GM19035 (cell line): ENCODE measurements at regions not wholly inside any gene's neighbourhood (a gene's known extent, or its start where the extent isn't known, plus 50 kb on each side); places are given as distances from the start of the nearest gene placed in this dataset.
"Not testable (repeated sequence)": the region's sequence is repeated elsewhere in the genome, so short reads cannot be mapped to it uniquely, and the experiment has no call there.

Experiments
- ATAC-seq: cut with Tn5 transposase; IDR thresholded peaks from one replicate; pipeline ENCODE4 v1.9.1; 2021; ENCODE audit not compliant: unreplicated experiment

DNA sequence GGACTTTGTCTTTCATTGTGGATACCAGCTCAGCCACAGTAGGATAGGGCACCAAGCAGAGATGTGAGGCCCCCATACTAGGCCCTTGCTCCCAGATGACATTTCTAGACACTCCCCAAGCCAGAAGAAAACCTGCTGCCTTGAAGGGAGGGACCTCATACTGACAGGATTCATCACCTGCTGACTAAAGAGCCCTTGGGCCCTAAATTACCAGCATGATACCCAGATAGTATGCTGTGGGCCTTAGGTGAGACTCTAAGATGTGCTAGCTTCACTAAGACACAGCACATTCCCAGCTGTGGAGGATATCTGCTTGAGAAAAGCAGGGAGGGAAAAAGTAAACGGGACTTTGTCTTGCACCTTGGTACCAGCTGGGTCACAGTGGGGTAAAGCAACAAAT is 324.0 kb downstream of the TBL1XR1 start:
- ATAC-seq = no peak

DNA sequence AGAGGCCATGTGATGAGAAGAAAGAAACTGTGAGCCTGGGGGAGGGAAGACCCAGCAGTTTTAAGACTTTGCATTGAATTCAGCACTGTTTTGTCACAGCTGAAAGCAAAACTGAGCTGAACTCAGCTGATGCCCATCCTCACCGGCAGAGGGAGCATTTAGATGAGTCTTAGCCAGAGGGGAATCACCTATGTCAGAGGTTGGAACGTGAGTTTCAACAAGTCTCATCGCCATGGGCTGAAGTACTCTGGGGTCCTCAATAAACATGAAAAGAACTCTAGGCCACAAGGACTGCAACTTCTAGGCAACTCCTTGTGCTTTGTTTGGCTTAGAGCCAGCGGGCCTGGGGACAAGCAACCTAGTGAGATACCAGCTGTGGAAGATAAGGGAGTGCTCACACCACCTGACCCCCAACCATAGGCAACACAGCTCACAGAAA is 324.5 kb downstream of the TBL1XR1 start:
- peak; percentile 98 for ATAC-seq

DNA sequence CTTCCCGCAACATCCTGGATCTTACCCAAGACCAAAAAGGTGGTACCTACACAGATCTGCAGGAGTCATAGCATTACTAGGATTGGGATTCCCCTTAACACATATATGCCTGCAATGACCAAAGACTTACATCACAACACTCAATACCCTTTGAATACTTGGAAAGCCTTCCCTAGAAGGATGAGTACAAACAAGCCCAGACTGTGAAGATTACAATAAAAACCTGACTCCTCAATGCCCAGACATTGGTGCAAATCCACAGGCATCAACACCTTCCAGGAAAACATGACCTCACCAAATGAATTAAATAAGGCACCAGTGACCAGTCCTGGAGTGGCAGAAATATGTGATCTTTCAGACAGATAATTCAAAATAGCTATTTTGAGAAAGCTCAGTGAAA is 326.8 kb downstream of the TBL1XR1 start:
- no peak for ATAC-seq

DNA sequence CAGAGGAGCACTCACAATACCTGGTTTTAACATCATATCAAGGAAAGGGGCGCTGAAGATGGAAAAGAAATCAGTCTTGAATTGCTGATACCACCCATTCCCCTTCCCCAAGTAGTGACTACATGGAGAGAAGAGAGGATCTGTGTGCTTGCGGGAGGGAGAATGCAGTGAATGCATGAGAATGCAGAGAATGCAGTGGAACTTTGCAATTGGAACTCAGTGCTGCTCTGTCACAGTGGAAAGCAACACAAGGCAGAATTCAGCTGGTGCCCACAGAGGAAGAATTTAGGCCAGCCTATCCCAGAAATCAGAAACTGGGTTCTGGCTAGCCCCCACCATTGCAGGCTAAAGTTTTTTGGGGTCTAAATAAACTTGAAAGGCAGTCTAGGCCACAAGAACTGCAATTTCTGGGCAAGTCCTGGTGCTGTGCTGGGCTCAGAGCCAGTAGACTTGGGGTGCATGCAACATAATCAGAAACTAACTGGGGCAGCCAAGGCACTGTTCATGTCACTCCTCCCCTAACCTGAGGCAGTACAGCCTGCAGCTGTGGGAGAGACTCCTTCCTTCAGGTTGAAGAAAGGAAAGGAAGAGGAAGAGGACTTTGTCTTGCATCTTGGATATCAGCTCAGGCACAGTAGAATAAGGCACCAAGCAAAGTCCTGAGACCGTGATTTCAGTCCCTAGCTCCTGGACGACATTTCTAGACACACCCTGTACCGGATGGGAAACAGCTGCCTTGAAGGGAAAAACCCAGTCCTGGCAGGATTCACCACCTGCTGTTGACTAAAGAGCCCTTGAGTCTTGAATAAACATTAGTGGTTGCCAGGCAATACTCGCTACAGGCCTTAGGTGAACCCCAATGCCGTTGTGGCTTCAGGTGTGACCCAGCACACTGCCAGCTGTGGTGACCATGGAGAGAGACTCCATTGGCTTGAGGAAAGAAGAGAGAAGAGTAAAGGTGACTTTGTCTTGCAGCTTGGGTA is 329.3 kb downstream of the TBL1XR1 start:
- ATAC-seq = no peak

DNA sequence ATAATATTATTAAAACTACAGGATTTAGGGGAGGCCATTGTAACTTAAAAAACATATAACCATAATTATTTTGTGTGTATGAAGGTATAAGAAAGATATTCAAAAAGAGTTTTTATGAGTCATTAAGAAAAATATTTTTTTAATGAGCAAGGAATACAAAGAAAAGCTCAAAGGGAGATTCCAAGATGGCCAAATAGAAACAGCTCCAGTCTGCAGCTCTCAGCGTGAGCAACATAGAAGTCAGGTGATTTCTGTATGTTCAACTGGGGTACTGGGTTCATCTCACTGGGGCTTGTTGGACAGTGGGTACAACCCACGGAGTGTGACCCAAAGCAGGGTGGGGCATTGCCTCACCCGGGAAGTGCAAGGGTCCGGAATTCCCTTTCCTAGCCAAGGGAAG is 336.1 kb downstream of the TBL1XR1 start:
- no peak for ATAC-seq

DNA sequence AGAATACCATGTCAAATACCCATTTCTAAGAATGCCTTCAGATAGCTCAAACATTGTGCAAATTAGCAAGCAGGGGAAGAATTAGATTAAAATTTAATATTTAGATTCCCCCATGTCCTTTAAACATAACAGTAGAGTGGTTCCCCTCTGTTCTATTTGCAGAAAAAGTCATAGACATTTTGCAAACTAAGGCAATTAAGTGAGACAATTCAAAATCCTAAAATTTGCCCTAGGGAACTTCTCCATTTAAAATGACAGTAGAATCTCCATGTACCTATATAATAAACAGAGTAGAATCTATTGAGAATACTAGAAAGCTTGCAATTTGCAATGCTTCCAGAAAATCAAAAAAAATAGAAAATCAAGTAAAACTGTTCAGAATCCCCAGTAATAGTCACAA is 340.6 kb downstream of the TBL1XR1 start:
- ATAC-seq = no peak

DNA sequence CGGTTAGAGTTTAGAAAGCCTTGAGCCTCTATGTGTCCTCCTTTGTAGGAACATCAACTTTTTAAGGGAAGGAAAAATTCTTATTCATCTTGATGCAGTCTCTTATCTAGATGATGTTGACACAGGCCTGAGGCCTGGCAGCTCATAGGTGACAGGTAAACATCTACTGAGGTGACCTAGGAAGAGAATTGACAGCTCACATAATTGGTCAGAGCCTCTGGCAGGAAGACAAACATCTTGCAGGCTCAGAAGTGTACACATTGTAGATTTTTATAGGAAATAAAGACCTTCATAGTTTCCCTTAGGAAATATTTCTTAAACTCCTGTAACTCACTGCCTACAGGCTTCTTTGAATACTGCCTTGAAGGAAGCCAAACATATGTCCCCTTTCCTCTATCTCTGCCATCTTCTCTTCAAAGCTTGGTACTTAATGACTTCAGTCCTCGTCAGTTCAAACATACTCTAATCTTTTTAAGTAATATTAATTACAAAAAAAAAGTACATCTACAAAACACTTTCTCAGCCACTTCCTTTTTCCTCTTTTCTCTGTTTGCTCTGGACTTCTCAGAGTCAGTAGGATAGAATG is 341.3 kb downstream of the TBL1XR1 start:
- no peak for ATAC-seq

DNA sequence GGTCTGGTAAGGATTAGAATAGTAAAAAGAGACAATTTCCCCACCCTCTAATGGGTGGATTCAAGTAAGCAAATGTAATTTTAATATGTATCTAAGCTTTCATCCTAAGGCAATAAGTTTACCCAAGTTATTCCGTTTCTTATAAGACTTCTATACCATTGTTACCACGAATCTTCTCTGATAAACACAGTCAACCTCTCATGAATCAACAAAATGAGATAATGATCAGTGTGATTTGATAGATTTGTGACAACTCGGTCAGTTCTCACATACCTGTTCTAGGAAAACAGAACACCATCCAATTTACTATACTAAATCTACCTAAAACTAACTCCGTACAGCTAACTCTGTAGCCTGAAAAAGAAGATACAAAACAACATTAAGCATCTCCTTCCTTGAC is 342.1 kb downstream of the TBL1XR1 start:
- no peak for ATAC-seq

DNA sequence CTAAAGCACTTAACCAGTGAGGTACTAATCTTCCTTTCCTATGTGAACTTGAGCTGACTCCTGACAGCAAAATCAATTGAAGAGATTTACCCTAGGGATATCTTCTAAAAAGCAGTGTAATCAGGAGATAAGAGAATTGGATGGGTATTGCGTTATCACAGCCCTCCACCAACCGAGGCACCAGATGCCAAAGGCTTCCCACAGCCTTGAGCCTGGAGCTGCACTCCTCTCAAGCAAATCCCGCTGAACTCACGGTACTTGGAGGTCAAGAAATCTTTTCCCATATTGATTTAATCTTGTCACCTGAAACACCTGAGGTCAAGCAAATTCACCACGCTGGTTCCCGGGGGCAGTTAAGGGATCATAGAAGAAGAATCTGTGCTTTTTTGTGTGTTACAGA is 346.8 kb downstream of the TBL1XR1 start:
- ATAC-seq = no peak

DNA sequence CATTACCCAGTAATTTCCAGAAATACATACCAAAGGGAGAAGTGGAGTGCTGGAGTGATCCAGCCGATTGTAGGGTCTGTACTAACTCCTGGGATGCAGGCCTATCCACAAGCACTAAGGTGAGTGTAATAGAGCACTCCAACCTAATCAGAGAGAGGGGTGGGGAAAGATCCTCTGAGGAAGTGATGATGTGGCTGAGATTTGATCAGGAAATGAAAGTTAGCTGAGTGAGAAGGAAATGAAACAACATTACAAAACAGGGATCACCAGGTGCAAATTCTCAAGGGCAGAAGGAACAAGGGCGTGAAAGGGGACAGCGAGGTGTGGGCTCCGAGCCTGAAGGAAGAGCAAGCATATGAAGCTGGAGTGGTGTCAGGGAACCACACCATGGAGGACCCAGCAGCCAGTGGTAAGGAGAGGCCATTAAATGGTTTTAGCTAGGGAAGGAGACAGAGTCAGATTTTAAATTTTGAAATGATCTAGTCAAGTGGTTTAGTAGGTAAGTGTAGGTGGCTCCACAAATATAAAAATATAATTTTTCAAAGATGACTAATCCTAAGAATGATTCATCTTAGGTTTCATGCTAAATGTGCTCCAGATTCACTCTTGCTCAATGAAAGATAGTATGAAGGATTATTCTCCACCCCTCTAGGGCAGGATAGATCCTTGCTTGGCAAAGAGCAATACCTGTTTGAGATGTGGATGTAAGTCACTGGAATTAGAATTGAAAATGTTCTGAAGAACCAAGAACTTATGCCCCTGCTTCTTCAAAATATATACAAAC is 348.7 kb downstream of the TBL1XR1 start:
- ATAC-seq = no peak

DNA sequence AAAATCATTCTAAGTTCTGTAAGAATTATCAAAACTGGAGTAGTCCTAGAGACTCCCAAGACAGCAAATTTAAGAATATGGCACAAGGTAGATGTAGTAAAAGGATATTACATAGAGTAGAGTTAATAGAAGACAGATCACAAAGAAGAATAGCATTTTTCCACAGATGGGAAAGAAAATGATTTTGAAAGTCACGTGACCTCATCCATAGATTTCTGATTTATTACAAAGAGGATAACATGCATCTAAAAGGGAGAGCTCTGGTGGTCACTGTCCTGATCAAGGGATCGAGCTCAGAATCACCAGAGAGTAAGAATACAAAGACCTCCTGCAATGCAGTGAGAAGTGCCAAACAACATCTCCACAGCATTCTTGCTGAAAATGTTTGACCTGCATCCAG is 354.4 kb downstream of the TBL1XR1 start:
- ATAC-seq = no peak

DNA sequence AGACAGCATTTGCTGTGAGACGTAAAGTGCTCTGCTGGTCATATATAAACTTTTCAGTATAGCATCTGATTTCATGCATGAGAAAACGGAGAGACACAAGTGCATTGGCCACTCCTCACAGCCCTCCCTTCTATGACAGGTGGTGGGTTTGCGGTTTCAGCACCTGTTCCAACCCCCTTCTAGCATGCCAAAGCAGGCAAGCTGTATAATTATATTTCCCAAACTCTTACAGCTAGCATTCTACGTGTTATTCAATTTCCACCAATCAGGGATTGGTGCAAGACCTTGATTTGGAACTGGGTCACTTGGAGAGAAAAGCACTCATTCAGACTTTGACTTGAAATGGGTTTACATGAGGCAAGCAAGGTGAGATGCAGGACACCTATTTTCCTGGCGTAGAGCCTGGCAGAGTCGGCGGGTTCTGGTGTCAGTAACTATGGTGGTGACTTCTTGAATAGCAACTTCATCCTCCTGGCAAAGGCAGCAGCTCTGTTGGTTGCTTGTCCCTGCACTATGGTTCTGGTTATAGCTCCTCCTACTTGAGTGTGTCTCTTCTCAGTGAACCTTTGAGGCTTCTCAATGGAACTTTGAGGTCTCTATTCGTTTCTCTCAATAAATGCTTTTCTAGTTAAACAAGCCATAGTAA is 356.5 kb downstream of the TBL1XR1 start:
- ATAC-seq = no peak

DNA sequence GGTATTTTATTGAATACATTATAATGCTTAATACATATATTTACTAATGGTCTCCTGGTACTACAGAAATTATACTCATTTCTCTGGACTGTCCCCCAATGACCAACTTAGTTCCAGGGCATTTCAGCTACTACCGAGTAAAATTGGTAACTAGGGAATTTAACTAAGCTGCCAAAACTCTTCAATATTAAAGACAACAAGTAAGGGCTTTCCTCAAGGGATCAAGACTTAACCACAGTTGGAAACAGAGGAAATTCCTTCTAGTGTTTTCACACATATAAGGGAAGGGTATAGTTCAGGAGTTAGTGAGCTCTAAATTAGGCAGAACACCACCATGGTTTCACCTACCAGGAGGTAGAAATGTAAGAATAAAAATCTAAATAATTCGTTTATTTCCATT is 357.4 kb downstream of the TBL1XR1 start:
- ATAC-seq = no peak

DNA sequence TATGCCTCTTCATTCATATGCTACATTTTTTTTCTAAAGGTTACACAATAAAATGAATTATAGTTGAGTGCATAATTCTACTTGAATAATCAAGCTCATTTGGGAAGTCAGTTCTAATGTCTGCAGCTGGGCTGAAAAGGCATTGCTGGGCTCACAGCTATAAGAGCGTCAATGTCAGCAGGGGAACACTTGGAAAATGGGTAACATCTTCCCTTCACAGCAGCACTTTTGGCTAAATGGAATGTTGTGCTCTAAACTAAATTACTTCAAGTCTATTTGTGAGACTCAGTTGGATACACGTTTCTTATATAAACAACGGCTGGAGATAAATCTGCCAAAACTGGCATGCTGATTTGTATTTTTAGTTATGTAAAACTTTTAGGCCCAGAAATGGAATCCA is 357.8 kb downstream of the TBL1XR1 start:
- no peak for ATAC-seq

DNA sequence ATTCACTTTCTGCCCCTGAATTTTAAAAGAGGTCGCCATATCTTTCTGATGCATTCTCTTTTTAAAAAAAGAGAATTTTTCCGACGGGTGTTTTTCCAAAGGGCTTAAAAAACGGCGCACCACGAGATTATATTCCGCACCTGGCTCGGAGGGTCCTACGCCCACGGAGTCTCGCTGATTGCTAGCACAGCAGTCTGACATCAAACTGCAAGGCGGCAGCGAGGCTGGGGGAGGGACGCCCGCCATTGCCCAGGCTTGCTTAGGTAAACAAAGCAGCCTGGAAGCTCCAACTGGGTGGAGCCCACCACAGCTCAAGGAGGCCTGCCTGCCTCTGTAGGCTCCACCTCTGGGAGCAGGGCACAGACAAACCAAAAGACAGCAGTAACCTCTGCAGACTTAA is 370.0 kb downstream of the TBL1XR1 start:
- ATAC-seq = not testable (repeated sequence)

DNA sequence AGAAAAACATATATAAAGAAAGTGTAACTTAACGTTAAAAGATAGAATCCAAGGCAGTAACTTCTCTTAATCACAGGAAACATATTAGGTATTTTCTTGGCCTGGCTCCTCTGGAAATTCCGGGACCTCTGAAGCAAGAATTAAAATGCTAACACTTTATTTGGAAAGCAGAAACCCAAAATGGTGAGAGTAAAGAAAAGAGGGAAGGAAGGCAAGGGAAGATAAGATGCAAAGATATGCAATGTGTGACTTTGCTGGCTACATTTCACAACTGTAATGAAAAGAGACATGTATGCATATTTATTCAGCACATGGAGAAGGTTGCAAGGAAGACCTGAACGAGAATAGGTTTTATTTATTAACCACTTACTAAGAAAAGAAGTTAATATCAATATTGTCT is 372.5 kb downstream of the TBL1XR1 start:
- no peak for ATAC-seq

DNA sequence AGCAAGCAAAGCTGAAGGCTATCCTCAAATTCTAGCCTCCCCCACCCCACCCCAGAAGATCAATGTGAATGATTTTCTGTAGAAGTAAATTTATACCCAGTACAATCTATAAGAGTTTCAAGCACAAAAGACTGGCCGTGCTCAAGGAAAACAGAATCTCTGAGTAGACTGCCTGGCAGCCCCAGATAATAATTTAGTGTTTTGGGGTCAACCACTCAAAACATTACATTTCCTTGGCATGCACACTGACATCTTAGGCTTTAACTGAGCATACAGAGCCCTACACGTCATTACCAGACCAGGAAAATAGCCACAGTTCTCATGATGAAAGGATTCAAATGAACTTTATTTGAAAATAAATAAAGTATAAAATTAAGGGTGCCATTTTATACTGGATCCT is 376.5 kb downstream of the TBL1XR1 start:
- ATAC-seq = no peak

DNA sequence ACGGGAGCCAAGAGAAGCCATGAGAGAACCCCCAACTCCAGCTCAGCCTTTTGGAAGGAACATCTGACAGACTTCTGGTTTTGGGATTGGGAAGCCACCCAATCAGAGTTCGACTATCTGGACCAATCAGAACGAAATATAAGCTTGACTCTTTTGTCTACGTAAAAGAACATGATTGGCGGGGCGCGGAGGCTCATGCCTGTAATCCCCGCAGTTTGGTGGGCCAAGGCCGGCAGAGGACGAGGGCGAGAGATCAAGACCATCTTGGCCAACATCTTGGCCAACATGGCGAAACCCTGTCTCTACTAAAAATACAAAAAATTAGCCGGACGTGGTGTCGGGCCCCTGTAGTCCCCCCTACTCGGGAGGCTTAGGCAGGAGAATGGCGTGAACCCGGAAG is 380.3 kb downstream of the TBL1XR1 start:
- ATAC-seq = no peak

DNA sequence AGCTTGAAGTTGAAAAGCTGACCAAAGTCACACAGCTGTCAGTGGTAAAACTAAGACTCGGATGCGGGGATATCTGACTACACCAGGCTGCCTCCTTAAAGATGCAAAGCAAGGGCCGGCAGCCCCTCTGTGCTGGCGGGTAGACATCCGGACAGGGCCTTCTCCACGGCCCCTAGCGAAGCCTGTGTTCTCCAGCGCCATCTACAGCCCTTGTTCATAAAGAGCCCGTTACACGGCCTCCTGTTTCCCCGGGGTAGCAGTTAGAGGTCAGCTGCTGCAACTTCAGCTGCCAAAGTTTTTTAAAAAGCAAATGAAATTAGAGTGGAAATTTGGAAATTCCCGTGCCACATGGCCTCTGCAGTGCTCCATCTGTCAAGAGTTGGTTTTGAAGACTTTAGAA is 383.0 kb downstream of the TBL1XR1 start:
- peak; percentile 83 for ATAC-seq

DNA sequence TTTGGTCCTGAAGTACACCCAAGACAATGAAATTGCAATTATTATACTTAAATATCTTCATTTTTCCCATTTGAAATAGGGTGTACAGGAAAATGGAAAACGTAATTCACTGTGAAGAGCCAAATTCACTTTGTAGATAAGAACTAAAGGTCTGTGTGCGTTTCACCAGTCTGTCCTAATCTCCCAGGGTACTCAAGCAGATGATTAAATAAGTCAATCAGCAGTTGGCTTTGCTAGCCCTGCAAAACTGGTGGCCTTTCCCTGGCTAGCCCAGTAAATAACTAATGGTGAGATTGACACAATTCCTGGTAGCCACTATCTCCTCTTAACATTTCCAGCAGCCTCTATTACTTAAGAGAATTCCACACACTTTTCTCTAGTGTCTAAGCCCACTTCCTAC is 389.3 kb downstream of the TBL1XR1 start:
- no peak for ATAC-seq

DNA sequence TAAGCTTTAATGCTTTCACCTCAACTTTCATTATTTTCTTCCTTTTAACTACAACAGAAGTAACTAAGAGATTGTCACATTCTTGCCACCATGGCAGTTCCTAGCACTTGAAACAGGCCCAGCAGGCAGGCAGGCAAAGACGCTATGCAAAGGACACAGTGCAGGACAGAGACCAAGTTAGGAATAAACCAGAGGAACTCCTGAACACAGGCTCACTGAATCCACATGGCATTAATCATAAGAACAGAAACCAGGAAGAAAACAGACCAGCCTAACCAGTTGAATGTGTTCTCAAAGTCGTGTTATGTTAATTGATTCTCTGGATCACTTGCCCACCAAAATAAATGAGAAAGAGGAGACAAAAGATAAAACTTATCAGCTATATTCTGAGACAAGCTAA is 397.6 kb downstream of the TBL1XR1 start:
- no peak for ATAC-seq
